ENCODE measurements at regions not wholly inside any gene's neighbourhood (a gene's known extent, or its start where the extent isn't known, plus 50 kb on each side); places are given as distances from the start of the nearest gene placed in this dataset.

- no peak for TF ChIP-seq CTCF (IDR thresholded peaks at IDR 0.05; ENCODE audit: low read length)
- TF ChIP-seq EZH2 (optimal IDR thresholded peaks at IDR 0.05; ENCODE audit: low read depth, low read length) = no peak
Measured at GRCh38 chr9:79053598-79053997, 518.2 kb upstream of the TLE4 start.
